ENCODE measurements at regions not wholly inside any gene's neighbourhood (a gene's known extent, or its start where the extent isn't known, plus 50 kb on each side); places are given as distances from the start of the nearest gene placed in this dataset.

- Histone ChIP-seq H3K9me3 (no peaks in the 10 kb centered on the region), H3K36me3 (replicated peaks in 1 of 2; ENCODE audit: insufficient read depth in 1 of 2, low read depth in 2 of 2) (no peaks in the 10 kb centered on the region), H3K4me3 (no peak overlapping the region), H3K27me3 (no peaks in the 10 kb centered on the region), H3K27ac (no peak overlapping the region), H3K4me1 (no peaks in the 10 kb centered on the region)
- TF ChIP-seq, protein P1, sequence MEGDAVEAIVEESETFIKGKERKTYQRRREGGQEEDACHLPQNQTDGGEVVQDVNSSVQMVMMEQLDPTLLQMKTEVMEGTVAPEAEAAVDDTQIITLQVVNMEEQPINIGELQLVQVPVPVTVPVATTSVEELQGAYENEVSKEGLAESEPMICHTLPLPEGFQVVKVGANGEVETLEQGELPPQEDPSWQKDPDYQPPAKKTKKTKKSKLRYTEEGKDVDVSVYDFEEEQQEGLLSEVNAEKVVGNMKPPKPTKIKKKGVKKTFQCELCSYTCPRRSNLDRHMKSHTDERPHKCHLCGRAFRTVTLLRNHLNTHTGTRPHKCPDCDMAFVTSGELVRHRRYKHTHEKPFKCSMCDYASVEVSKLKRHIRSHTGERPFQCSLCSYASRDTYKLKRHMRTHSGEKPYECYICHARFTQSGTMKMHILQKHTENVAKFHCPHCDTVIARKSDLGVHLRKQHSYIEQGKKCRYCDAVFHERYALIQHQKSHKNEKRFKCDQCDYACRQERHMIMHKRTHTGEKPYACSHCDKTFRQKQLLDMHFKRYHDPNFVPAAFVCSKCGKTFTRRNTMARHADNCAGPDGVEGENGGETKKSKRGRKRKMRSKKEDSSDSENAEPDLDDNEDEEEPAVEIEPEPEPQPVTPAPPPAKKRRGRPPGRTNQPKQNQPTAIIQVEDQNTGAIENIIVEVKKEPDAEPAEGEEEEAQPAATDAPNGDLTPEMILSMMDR (IDR thresholded peaks at IDR 0.05): no peak
- TF ChIP-seq POLR2A (IDR thresholded peaks at IDR 0.05): no peak
- DNase-seq (no peak), ATAC-seq (no peak)
- WGBS, 2 donors: 74 to 77% methylated on average over 3 of the region's 3 CpGs
- intact Hi-C loops (cut with DNase I): no loop called here
Measured at GRCh38 chr9:81078555-81078954, 610.8 kb downstream of the TLE1 start.

DNA sequence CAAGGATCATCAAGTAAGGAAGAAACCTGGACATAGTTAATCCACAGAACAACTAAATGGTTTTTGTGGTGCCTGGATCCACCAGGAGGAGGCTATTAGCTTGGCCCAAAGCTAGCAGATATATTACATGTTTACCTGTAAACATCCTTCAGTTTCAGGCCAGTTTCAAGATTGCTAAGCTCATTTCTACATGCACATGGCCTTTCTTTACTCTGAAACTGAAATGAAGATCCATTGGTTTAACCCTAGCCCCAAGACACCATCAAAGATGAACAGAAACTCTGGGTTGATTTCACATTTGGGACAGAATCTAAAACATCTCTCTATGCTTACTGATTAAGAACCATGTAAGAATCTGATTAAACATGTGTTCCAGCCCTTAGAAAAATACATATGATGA is 611.8 kb downstream of the TLE1 start:
- intact Hi-C loops (cut with DNase I): no loop called here
- Histone ChIP-seq H3K27ac (no peak overlapping the region), H3K9me3 (no peaks in the 10 kb centered on the region), H3K4me3 (no peak overlapping the region), H3K4me1 (no peaks in the 10 kb centered on the region), H3K36me3 (replicated peaks in 1 of 2; ENCODE audit: insufficient read depth in 1 of 2, low read depth in 2 of 2) (no peaks in the 10 kb centered on the region), H3K27me3 (no peaks in the 10 kb centered on the region)
- no peak for ATAC-seq
- TF ChIP-seq POLR2A (IDR thresholded peaks at IDR 0.05): no peak
- TF ChIP-seq, protein P1 (IDR thresholded peaks at IDR 0.05): no peak
- no peak for DNase-seq

- H3K4me3 ChIP-seq: no peak overlapping the region
- WGBS, 2 donors: 38 to 51% methylated on average over 2 of the region's 2 CpGs
- TF ChIP-seq, protein P1 (IDR thresholded peaks at IDR 0.05): no peak
- no peak for TF ChIP-seq POLR2A (IDR thresholded peaks at IDR 0.05)
Measured at GRCh38 chr9:81076131-81076530, 613.2 kb downstream of the TLE1 start.

DNA sequence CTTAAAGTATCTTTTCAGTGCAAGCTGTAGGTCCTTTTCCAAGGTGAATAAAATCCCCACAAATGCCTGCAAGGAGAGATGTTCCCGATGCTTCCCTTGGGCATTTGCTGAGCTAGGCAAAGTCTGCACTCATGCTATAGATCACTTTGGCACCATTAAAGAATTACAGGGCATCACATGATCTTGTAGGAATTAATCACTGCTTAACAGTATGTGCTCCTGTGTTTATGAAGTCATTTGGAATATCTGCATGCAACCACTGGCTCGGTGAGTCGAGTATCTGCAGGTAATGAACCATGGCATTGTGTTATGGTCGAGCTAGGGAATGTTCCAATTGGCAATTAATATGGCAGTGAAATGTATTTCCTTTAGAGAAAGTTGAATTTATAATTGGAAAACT is 615.1 kb downstream of the TLE1 start:
- ATAC-seq: no peak
- intact Hi-C loops (cut with DNase I): no loop called here
- H3K4me1 ChIP-seq: no peaks in the 10 kb centered on the region
- no peak for DNase-seq
- H3K36me3 ChIP-seq (replicated peaks in 1 of 2; ENCODE audit: insufficient read depth in 1 of 2, low read depth in 2 of 2): no peaks in the 10 kb centered on the region
- H3K9me3 ChIP-seq: no peaks in the 10 kb centered on the region
- TF ChIP-seq, protein P1 (IDR thresholded peaks at IDR 0.05): no peak
- no peak for TF ChIP-seq POLR2A (IDR thresholded peaks at IDR 0.05)
- 66 to 72% methylated on average over 4 of the region's 4 CpGs for WGBS, 2 donors
- H3K27ac ChIP-seq: no peak overlapping the region
- H3K27me3 ChIP-seq: no peaks in the 10 kb centered on the region
- no peak overlapping the region for H3K4me3 ChIP-seq

More at GRCh38 chr9:81076131-81076530, 613.2 kb downstream of the TLE1 start:
- no peaks in the 10 kb centered on the region for H3K27me3 ChIP-seq
- DNase-seq (no peak), ATAC-seq (no peak)
- H3K9me3 ChIP-seq: no peaks in the 10 kb centered on the region
- no peaks in the 10 kb centered on the region for H3K36me3 ChIP-seq (replicated peaks in 1 of 2; ENCODE audit: insufficient read depth in 1 of 2, low read depth in 2 of 2)
- intact Hi-C loops (cut with DNase I): no loop called here
- H3K27ac ChIP-seq: no peak overlapping the region
- H3K4me1 ChIP-seq: no peaks in the 10 kb centered on the region

DNA sequence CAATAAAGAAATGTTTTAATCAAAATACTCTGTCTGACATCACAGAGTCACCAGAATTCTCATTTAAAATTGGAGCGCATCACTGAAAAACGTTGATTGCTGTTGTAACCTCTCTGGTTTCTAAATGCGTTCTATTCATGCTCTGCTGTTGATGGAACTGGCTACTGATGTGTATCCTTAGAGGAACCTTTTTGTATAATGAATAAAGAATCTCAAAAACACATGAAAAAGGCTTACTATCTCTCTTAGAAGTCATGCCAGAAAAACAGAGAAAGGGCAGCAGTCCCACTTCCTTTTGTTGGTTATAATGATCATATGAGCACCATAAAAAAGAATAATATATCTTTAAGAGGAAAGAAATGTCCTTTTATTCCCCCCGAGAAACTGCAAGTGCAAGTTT is 615.5 kb downstream of the TLE1 start:
- H3K27me3 ChIP-seq: no peaks in the 10 kb centered on the region
- intact Hi-C loops (cut with DNase I): no loop called here
- TF ChIP-seq, protein P1 (IDR thresholded peaks at IDR 0.05): no peak
- TF ChIP-seq POLR2A (IDR thresholded peaks at IDR 0.05): no peak
- no peak overlapping the region for H3K27ac ChIP-seq
- DNase-seq (no peak), ATAC-seq (no peak)
- no peaks in the 10 kb centered on the region for H3K4me1 ChIP-seq
- H3K4me3 ChIP-seq: no peak overlapping the region
- 64 to 65% methylated on average over 4 of the region's 4 CpGs for whole genome bisulfite sequencing, 2 donors
- no peaks in the 10 kb centered on the region for H3K36me3 ChIP-seq (replicated peaks in 1 of 2; ENCODE audit: insufficient read depth in 1 of 2, low read depth in 2 of 2)
- no peaks in the 10 kb centered on the region for H3K9me3 ChIP-seq

Data from body of pancreas (tissue), 4 donors.